GM12874 (cell line): ENCODE measurements at regions not wholly inside any gene's neighbourhood (a gene's known extent, or its start where the extent isn't known, plus 50 kb on each side); places are given as distances from the start of the nearest gene placed in this dataset.

ENCODE experiments used
- TF ChIP-seq, protein P1 (sequence below): IDR thresholded peaks from 2 replicates; pipeline ENCODE4 v1.5.1; 2011; ENCODE audit warnings: low read depth, mild to moderate bottlenecking, control low read depth, low read length, moderate library complexity; ENCODE audit not compliant: insufficient read depth

DNA sequence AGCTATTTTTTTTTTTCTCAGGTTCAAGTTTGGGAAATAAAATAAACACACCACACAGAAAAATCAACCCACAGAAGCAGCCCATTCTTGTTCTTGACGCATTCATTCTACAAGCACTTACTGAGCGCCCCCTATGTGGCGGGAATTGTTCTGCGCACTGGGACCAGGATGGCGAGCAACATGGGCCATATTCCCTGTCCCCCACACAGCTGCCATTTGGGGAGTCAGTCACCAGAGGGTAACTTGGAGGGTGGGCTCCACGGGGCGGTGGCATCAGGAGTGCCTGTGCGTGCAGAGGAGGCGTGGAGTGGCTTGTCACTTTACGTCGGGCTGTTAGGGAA lies 185.0 kb upstream of the PDE10A start:
- TF ChIP-seq, protein P1, sequence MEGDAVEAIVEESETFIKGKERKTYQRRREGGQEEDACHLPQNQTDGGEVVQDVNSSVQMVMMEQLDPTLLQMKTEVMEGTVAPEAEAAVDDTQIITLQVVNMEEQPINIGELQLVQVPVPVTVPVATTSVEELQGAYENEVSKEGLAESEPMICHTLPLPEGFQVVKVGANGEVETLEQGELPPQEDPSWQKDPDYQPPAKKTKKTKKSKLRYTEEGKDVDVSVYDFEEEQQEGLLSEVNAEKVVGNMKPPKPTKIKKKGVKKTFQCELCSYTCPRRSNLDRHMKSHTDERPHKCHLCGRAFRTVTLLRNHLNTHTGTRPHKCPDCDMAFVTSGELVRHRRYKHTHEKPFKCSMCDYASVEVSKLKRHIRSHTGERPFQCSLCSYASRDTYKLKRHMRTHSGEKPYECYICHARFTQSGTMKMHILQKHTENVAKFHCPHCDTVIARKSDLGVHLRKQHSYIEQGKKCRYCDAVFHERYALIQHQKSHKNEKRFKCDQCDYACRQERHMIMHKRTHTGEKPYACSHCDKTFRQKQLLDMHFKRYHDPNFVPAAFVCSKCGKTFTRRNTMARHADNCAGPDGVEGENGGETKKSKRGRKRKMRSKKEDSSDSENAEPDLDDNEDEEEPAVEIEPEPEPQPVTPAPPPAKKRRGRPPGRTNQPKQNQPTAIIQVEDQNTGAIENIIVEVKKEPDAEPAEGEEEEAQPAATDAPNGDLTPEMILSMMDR = peak; percentile 26; the same call in 1 of the 2 replicates

DNA sequence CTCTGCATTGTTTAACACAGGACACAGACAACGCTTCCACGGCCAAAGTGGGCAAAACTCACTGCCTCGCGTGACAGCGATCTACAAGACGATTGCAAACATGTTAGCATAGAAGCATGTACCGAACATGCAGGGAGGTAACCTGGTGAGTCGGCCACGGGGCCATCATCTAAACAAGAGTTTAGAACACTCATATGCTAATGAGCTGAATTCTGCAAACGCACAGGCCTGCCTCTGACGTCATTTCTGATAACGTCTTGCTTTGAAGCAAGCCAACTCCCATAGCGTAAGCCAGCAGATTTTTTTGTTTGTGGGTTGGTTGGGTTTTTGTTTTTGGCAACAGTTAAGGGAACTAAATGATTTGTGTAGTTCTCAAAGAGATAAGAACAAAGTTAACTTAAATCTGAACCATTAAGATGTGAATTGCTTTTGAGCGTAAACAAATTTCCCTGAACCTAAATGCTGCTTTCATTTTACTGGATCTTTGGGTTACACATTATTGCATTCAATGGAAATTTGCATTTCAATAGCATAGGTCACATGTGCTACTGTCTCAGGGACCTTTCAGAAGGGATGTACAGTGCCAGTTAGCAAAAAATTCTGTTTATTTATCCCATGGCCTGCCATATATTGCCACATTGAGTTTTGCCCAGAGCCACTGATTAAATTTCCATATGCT lies 184.5 kb upstream of the PDE10A start:
- TF ChIP-seq, protein P1 = no peak

DNA sequence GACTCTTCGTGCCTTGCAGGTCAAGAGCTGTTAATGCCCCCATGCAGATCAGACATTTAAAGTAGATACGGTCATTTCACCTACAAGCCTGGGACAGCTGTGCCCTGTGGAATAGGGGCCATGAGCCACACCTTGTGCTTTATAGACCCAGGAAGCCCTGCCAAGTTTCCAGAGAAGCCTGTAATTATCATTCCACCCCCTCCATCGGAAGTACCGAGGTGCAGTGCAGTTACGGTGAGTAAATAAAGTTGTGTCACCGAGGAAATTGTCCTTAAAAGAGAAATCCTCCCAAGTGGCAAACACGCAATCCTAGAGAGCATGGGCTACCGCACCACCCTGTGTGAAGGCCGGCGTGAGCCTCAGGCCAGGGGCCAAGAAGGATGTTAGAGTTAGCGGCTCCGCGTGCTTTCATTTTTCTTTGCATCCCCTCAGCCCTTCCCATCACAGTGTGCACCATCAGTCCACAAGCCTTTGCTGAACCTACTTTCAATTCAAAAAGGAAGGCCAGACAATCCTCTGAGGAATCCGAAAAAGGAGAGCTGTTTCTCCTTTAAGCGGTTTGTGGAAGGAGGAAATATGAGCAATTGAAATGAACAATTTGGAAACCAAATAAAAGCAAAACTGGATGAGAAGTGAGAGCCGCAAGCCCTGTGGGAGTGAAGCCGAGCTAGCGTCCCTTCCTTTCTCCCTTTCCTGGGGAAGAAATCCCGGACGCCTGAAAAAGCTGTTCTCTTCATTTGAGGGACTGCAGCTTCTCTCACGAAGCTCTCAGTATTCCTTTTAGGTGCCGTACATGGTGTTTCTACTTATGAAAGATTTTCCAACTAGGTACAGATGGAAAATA lies 183.3 kb upstream of the PDE10A start:
- TF ChIP-seq, protein P1 = no peak

DNA sequence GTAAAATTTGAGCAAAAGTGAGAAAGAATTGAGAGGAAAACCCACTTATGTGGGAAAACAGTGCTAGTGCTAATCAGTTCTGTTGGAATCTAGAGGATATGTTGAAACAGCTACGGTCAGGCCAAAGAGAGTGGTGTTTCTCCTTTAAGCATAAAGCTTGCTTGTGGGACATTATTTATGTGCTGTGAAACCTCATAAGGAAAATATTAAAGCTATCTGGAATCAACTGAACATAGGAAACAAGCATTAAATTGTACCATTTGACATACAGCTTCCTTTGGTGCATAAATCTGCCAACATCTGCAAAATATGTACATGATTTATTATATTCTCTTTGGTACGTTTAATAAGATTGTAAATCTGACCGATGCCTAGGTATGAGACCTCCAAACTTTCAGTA lies 182.5 kb upstream of the PDE10A start:
- TF ChIP-seq, protein P1 = no peak

DNA sequence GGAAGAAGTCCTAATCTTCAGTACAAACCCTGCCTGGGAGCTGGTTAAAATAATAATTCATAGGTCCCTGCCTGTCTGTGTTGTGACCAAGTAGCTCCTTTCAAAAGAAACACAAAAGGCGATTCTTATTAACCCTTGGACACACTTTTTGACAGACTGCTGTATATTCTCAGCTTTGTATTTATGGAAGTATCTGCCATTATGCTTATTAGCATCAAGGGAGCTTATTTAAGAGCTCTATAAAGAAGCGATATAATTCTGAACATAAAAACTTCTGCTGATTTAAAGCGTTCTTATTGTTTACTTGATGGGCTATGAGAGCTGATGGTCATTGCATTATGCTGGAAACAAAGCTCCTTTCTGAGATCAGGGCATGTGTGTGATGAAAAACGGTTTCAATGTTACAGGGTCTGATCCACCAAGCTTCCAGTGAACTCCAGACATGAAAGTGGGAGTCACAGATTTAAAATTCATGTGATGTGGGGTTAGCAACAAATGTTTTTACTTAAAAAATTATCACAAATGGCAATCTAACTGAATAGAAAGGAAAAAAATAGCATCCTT lies 181.8 kb upstream of the PDE10A start:
- TF ChIP-seq, protein P1 = no peak

DNA sequence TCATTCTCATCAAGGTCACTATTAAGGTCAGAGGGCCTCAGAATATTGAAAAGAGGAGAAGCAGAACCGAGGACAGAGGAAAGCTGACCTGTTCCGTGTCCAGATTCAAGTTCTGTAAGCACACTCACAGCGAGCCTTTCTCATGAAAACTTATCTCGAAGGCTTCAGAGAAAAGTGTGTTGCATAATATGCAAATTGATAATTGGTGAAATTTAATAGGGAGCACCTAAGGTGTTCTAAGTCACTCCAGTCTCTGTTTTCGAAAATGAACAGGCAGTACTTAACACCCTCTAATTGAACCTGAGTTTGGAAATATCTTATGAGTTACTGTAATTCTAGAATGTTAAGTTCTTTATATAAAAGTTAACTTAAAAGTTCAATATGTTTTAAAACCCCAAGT lies 181.2 kb upstream of the PDE10A start:
- TF ChIP-seq, protein P1 = no peak

DNA sequence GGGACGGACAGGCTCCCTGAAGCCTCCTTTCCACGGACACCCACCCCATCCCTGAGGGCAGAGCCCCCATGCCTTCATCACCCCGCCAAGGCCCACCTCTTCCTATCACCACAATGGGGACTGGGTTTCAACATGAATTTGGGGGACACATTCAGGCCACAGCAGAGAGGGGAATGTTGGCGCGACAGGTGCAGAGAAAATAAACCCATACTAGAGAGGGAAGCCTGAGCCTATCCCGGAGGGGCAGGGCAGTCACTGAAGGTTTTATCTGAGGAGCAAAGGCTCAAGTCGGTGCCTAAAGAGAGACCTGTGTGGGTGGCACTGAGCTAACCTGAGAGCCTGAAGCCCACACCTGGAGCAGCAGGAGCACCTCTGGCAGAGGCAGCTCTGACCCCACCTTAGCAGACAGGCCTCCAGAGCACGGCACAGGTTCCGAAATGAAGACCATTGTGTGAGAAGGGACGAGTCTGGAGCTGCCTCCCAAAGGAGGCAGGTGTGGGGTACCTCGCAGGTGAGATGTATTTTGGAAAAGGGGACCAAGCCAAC lies 180.6 kb upstream of the PDE10A start:
- TF ChIP-seq, protein P1 = no peak
